ENCODE measurements at regions not wholly inside any gene's neighbourhood (a gene's known extent, or its start where the extent isn't known, plus 50 kb on each side); places are given as distances from the start of the nearest gene placed in this dataset.

DNA sequence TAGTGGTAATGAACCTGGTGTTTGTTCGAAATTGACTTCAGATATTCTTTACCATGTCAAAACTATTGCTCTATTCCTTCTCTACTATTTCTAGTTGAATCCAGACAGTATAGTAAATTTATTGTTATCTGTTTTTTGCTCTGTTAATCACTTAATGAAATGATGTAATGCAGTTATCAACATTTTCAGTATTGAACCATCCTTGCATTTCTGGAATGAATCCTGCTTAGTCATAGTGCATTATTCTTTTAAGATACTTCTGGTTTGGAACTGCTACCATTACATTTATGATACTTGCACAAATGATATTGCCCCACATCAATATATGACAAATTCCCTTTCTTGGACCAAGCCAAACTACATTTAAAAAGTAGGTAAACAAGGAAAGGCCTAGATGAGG is 554.0 kb upstream of the KLF4 start:
- Histone ChIP-seq H2BK20ac (ENCODE audit: low read depth, low read length) (no peak overlapping the region), H2AFZ (replicated peaks; ENCODE audit: low read length, poor library complexity) (no peak overlapping the region), H2BK120ac (ENCODE audit: low read depth, low read length) (no peak overlapping the region), H2AK9ac (replicated peaks; ENCODE audit: low read depth, low read length, poor library complexity) (no peak overlapping the region), H4K8ac (ENCODE audit: low read depth in 2 of 2, low read length in 2 of 2) (no peak overlapping the region), H3K79me1 (ENCODE audit: low read depth in 1 of 2, low read length in 2 of 2) (no peaks in the 10 kb centered on the region), H3K4me3 (ENCODE audit: insufficient read depth, low read depth, low read length) (no peak overlapping the region), H4K91ac (ENCODE audit: insufficient read depth, low read depth, low read length) (no peak overlapping the region), H4K20me1 (ENCODE audit: insufficient read depth, low read length) (no peaks in the 10 kb centered on the region), H2BK15ac (ENCODE audit: low read depth, low read length) (no peak overlapping the region), H3K9me1 (ENCODE audit: insufficient read depth, low read length) (peaks cover 15% of the 10 kb centered on the region), H2AK5ac (ENCODE audit: low read depth, low read length) (no peak overlapping the region), H2BK5ac (ENCODE audit: low read depth, low read length, poor library complexity, severe bottlenecking) (no peak overlapping the region), H3K4me2 (ENCODE audit: low read depth, low read length) (no peak overlapping the region), H3K36me3 (ENCODE audit: control insufficient read depth, insufficient read depth, low read length) (no peaks in the 10 kb centered on the region), H3K56ac (ENCODE audit: extremely low read depth, insufficient read depth, low read length) (no peak overlapping the region), H3K9ac (ENCODE audit: low read depth, low read length) (no peak overlapping the region), H3K18ac (ENCODE audit: low read depth, low read length) (no peak overlapping the region), H3K14ac (replicated peaks; ENCODE audit: low read depth, low read length) (no peak overlapping the region), H3K23ac (ENCODE audit: low read depth, low read length) (no peak overlapping the region), H3K4ac (ENCODE audit: low read depth, low read length) (no peak overlapping the region), H4K5ac (ENCODE audit: low read depth, low read length) (no peak overlapping the region), H3K4me1 (ENCODE audit: control insufficient read depth, insufficient read depth, low read length) (peaks cover 17% of the 10 kb centered on the region), H3K27me3 (ENCODE audit: control insufficient read depth, insufficient read depth, low read length) (no peaks in the 10 kb centered on the region), H3K9me3 (ENCODE audit: control insufficient read depth, insufficient read depth, low read length) (no peaks in the 10 kb centered on the region; the same call in 1 of the 2 replicates), H3K27ac (ENCODE audit: insufficient read depth, low read length) (no peak overlapping the region)
- DNase-seq (no peak), ATAC-seq (ENCODE audit: low read depth) (no peak)
- dilution Hi-C loops (cut with HindIII; ENCODE audit: low sequenced_read_pairs, unreplicated experiment), result no loop called here
- no TSS peak for BruUV-seq (replicated peaks)
- ChIA-PET CTCF (no interaction called here), POLR2A (ENCODE audit: unreplicated experiment) (no interaction called here)
- in situ Hi-C loops (cut with MboI; ENCODE audit: low sequenced_read_pairs), result loop anchor here (10.0 kb wide), 1 partner anchor 309 kb away; no protein-coding TSS in a partner anchor
- no CpG with 5 or more reads among the region's 1 CpG for WGBS, 2 experiments (ENCODE audit: extremely low coverage in 2 of 2, insufficient read length in 1 of 2)
- TF ChIP-seq, protein P1, sequence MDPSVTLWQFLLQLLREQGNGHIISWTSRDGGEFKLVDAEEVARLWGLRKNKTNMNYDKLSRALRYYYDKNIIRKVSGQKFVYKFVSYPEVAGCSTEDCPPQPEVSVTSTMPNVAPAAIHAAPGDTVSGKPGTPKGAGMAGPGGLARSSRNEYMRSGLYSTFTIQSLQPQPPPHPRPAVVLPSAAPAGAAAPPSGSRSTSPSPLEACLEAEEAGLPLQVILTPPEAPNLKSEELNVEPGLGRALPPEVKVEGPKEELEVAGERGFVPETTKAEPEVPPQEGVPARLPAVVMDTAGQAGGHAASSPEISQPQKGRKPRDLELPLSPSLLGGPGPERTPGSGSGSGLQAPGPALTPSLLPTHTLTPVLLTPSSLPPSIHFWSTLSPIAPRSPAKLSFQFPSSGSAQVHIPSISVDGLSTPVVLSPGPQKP (IDR thresholded peaks at IDR 0.05; ENCODE audit: borderline replicate concordance, low read depth, low read length), result no peak
- TF ChIP-seq CEBPB (IDR thresholded peaks at IDR 0.05; ENCODE audit: low read depth, low read length), result no peak
- no peak for TF ChIP-seq MAZ (IDR thresholded peaks at IDR 0.05; ENCODE audit: borderline replicate concordance, low read depth, low read length)
- no peak for TF ChIP-seq MAFK (IDR thresholded peaks at IDR 0.05; ENCODE audit: low read depth, low read length)
- no peak for TF ChIP-seq NFE2L2 (IDR thresholded peaks at IDR 0.05; ENCODE audit: low read depth, low read length)
- TF ChIP-seq FOS (IDR thresholded peaks at IDR 0.05; ENCODE audit: low read depth, low read length), result no peak
- TF ChIP-seq CHD1 (IDR thresholded peaks at IDR 0.05; ENCODE audit: low read depth, low read length), result no peak
- TF ChIP-seq, protein P2, sequence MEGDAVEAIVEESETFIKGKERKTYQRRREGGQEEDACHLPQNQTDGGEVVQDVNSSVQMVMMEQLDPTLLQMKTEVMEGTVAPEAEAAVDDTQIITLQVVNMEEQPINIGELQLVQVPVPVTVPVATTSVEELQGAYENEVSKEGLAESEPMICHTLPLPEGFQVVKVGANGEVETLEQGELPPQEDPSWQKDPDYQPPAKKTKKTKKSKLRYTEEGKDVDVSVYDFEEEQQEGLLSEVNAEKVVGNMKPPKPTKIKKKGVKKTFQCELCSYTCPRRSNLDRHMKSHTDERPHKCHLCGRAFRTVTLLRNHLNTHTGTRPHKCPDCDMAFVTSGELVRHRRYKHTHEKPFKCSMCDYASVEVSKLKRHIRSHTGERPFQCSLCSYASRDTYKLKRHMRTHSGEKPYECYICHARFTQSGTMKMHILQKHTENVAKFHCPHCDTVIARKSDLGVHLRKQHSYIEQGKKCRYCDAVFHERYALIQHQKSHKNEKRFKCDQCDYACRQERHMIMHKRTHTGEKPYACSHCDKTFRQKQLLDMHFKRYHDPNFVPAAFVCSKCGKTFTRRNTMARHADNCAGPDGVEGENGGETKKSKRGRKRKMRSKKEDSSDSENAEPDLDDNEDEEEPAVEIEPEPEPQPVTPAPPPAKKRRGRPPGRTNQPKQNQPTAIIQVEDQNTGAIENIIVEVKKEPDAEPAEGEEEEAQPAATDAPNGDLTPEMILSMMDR (conservative IDR thresholded peaks at IDR 0.05; ENCODE audit: low read depth, low read length), result no peak
- intact Hi-C loops (cut with micrococcal nuclease), result no loop called here
